ENCODE measurements at regions not wholly inside any gene's neighbourhood (a gene's known extent, or its start where the extent isn't known, plus 50 kb on each side); places are given as distances from the start of the nearest gene placed in this dataset.

- Histone ChIP-seq H3K27me3 (ENCODE audit: control insufficient read depth, insufficient read depth, low read length) (no peaks in the 10 kb centered on the region), H3K4me1 (ENCODE audit: control insufficient read depth, insufficient read depth, low read length, poor library complexity, severe bottlenecking) (no peaks in the 10 kb centered on the region), H3K27ac (ENCODE audit: insufficient read depth, low read length, poor library complexity, severe bottlenecking) (no peak overlapping the region), H3K36me3 (ENCODE audit: control insufficient read depth, insufficient read depth, low read length) (no peaks in the 10 kb centered on the region), H3K4me3 (ENCODE audit: low read depth, low read length) (no peak overlapping the region), H3K9me3 (ENCODE audit: control insufficient read depth in 2 of 2, low read length in 2 of 2) (no peaks in the 10 kb centered on the region)
- Mint-ChIP-seq H3K4me1 (no peaks in the 10 kb centered on the region), H3K9me3 (peaks cover 0 to 12% (median 5%) of the 10 kb centered on the region in 7 donors), H3K4me3 (no peak overlapping the region), H3K27me3 (no peaks in the 10 kb centered on the region), H3K27ac (no peak overlapping the region), H3K36me3 (no peaks in the 10 kb centered on the region)
- no peak for DNase-seq
- no peak for ATAC-seq (ENCODE audit: low read depth in 2 of 2)
These were observed 1730.4 kb downstream of the SI start for GRCh38 chr3:163347944-163348343.

GRCh38 chr3:163335429-163335828 lies 1742.9 kb downstream of the SI start:
- Histone ChIP-seq H3K9me3 (ENCODE audit: control insufficient read depth in 2 of 2, low read length in 2 of 2) (peaks cover 4 to 16% of the 10 kb centered on the region in 2 experiments), H3K27ac (ENCODE audit: insufficient read depth, low read length, poor library complexity, severe bottlenecking) (no peak overlapping the region), H3K27me3 (ENCODE audit: control insufficient read depth, insufficient read depth, low read length) (no peaks in the 10 kb centered on the region), H3K36me3 (ENCODE audit: control insufficient read depth, insufficient read depth, low read length) (no peaks in the 10 kb centered on the region), H3K4me3 (ENCODE audit: low read depth, low read length) (no peak overlapping the region), H3K4me1 (ENCODE audit: control insufficient read depth, insufficient read depth, low read length, poor library complexity, severe bottlenecking) (no peaks in the 10 kb centered on the region)
- no peaks in the 10 kb centered on the region for H3K36me3 Mint-ChIP-seq
- no peak overlapping the region for H3K27ac Mint-ChIP-seq
- no peak for ATAC-seq (ENCODE audit: low read depth in 2 of 2)
- peaks cover 0 to 13% (median 6%) of the 10 kb centered on the region in 7 donors for H3K9me3 Mint-ChIP-seq
- no peak for DNase-seq
- H3K27me3 Mint-ChIP-seq: no peaks in the 10 kb centered on the region
- H3K4me1 Mint-ChIP-seq: no peaks in the 10 kb centered on the region
- H3K4me3 Mint-ChIP-seq: no peak overlapping the region

GRCh38 chr3:163328680-163329079 lies 1749.6 kb downstream of the SI start:
- no peaks in the 10 kb centered on the region for H3K27me3 ChIP-seq (ENCODE audit: control insufficient read depth, insufficient read depth, low read length)
- Mint-ChIP-seq H3K27me3 (no peaks in the 10 kb centered on the region), H3K9me3 (peaks cover 0 to 21% (median 3%) of the 10 kb centered on the region in 7 donors), H3K36me3 (no peaks in the 10 kb centered on the region), H3K4me3 (no peak overlapping the region), H3K27ac (no peak overlapping the region), H3K4me1 (no peaks in the 10 kb centered on the region)
- peaks cover 9 to 15% of the 10 kb centered on the region in 2 experiments for H3K9me3 ChIP-seq (ENCODE audit: control insufficient read depth in 2 of 2, low read length in 2 of 2)
- no peak overlapping the region for H3K27ac ChIP-seq (ENCODE audit: insufficient read depth, low read length, poor library complexity, severe bottlenecking)
- H3K4me1 ChIP-seq (ENCODE audit: control insufficient read depth, insufficient read depth, low read length, poor library complexity, severe bottlenecking): no peaks in the 10 kb centered on the region
- no peak for ATAC-seq (ENCODE audit: low read depth in 2 of 2)
- H3K4me3 ChIP-seq (ENCODE audit: low read depth, low read length): no peak overlapping the region
- no peak for DNase-seq
- H3K36me3 ChIP-seq (ENCODE audit: control insufficient read depth, insufficient read depth, low read length): no peaks in the 10 kb centered on the region

- H3K4me3 Mint-ChIP-seq: no peak overlapping the region
- H3K4me1 Mint-ChIP-seq: no peaks in the 10 kb centered on the region
- DNase-seq (no peak), ATAC-seq (ENCODE audit: low read depth in 2 of 2) (no peak)
- Histone ChIP-seq H3K4me3 (ENCODE audit: low read depth, low read length) (no peak overlapping the region), H3K9me3 (ENCODE audit: control insufficient read depth in 2 of 2, low read length in 2 of 2) (peaks cover 10 to 15% of the 10 kb centered on the region in 2 experiments), H3K27me3 (ENCODE audit: control insufficient read depth, insufficient read depth, low read length) (no peaks in the 10 kb centered on the region), H3K27ac (ENCODE audit: insufficient read depth, low read length, poor library complexity, severe bottlenecking) (no peak overlapping the region), H3K36me3 (ENCODE audit: control insufficient read depth, insufficient read depth, low read length) (no peaks in the 10 kb centered on the region), H3K4me1 (ENCODE audit: control insufficient read depth, insufficient read depth, low read length, poor library complexity, severe bottlenecking) (no peaks in the 10 kb centered on the region)
- H3K27me3 Mint-ChIP-seq: no peaks in the 10 kb centered on the region
- H3K36me3 Mint-ChIP-seq: no peaks in the 10 kb centered on the region
- peaks cover 0 to 19% (median 3%) of the 10 kb centered on the region in 7 donors for H3K9me3 Mint-ChIP-seq
- no peak overlapping the region for H3K27ac Mint-ChIP-seq
These were observed 1751.2 kb downstream of the SI start for GRCh38 chr3:163327086-163327485.

GRCh38 chr3:163315786-163316185 lies 1762.5 kb downstream of the SI start:
- Mint-ChIP-seq H3K27ac (no peak overlapping the region), H3K36me3 (no peaks in the 10 kb centered on the region), H3K27me3 (no peaks in the 10 kb centered on the region), H3K4me1 (no peaks in the 10 kb centered on the region), H3K4me3 (no peak overlapping the region), H3K9me3 (peaks cover 1 to 24% (median 8%) of the 10 kb centered on the region in 7 donors)
- Histone ChIP-seq H3K4me3 (ENCODE audit: low read depth, low read length) (no peak overlapping the region), H3K4me1 (ENCODE audit: control insufficient read depth, insufficient read depth, low read length, poor library complexity, severe bottlenecking) (no peaks in the 10 kb centered on the region), H3K27ac (ENCODE audit: insufficient read depth, low read length, poor library complexity, severe bottlenecking) (no peak overlapping the region), H3K27me3 (ENCODE audit: control insufficient read depth, insufficient read depth, low read length) (no peaks in the 10 kb centered on the region), H3K9me3 (ENCODE audit: control insufficient read depth in 2 of 2, low read length in 2 of 2) (peaks cover 0 to 5% of the 10 kb centered on the region in 2 experiments), H3K36me3 (ENCODE audit: control insufficient read depth, insufficient read depth, low read length) (no peaks in the 10 kb centered on the region)
- ATAC-seq (ENCODE audit: low read depth in 2 of 2): no peak
- no peak for DNase-seq

GRCh38 chr3:163306405-163306804 lies 1771.9 kb downstream of the SI start:
- Histone ChIP-seq H3K27ac (ENCODE audit: insufficient read depth, low read length, poor library complexity, severe bottlenecking) (no peak overlapping the region), H3K9me3 (ENCODE audit: control insufficient read depth in 2 of 2, low read length in 2 of 2) (peaks cover 4 to 5% of the 10 kb centered on the region in 2 experiments), H3K4me1 (ENCODE audit: control insufficient read depth, insufficient read depth, low read length, poor library complexity, severe bottlenecking) (no peaks in the 10 kb centered on the region), H3K27me3 (ENCODE audit: control insufficient read depth, insufficient read depth, low read length) (no peaks in the 10 kb centered on the region), H3K4me3 (ENCODE audit: low read depth, low read length) (no peak overlapping the region), H3K36me3 (ENCODE audit: control insufficient read depth, insufficient read depth, low read length) (no peaks in the 10 kb centered on the region)
- DNase-seq: no peak
- Mint-ChIP-seq H3K27me3 (no peaks in the 10 kb centered on the region), H3K27ac (no peak overlapping the region), H3K9me3 (peaks cover 0 to 27% (median 8%) of the 10 kb centered on the region in 7 donors), H3K4me1 (no peaks in the 10 kb centered on the region), H3K36me3 (no peaks in the 10 kb centered on the region), H3K4me3 (no peak overlapping the region)
- no peak for ATAC-seq (ENCODE audit: low read depth in 2 of 2)

GRCh38 chr3:163273694-163274093 lies 1777.1 kb downstream of the OTOL1 start:
- Mint-ChIP-seq H3K4me1 (no peaks in the 10 kb centered on the region), H3K27me3 (no peaks in the 10 kb centered on the region), H3K36me3 (no peaks in the 10 kb centered on the region), H3K9me3 (peaks cover 3 to 17% (median 5%) of the 10 kb centered on the region in 7 donors), H3K27ac (no peak overlapping the region), H3K4me3 (no peak overlapping the region)
- H3K27ac ChIP-seq (ENCODE audit: insufficient read depth, low read length, poor library complexity, severe bottlenecking): no peak overlapping the region
- H3K9me3 ChIP-seq (ENCODE audit: control insufficient read depth in 2 of 2, low read length in 2 of 2): no peaks in the 10 kb centered on the region
- no peaks in the 10 kb centered on the region for H3K27me3 ChIP-seq (ENCODE audit: control insufficient read depth, insufficient read depth, low read length)
- ATAC-seq (ENCODE audit: low read depth in 2 of 2) (no peak), DNase-seq (no peak)
- no peaks in the 10 kb centered on the region for H3K36me3 ChIP-seq (ENCODE audit: control insufficient read depth, insufficient read depth, low read length)
- H3K4me1 ChIP-seq (ENCODE audit: control insufficient read depth, insufficient read depth, low read length, poor library complexity, severe bottlenecking): no peaks in the 10 kb centered on the region
- no peak overlapping the region for H3K4me3 ChIP-seq (ENCODE audit: low read depth, low read length)

- ATAC-seq (ENCODE audit: low read depth in 2 of 2): no peak
- no peaks in the 10 kb centered on the region for H3K36me3 Mint-ChIP-seq
These were observed 1770.1 kb downstream of the OTOL1 start for GRCh38 chr3:163266731-163267130.

More at GRCh38 chr3:163266731-163267130, 1770.1 kb downstream of the OTOL1 start:
- Mint-ChIP-seq H3K27me3 (no peaks in the 10 kb centered on the region), H3K27ac (no peak overlapping the region), H3K9me3 (peaks cover 2 to 52% (median 7%) of the 10 kb centered on the region in 7 donors), H3K4me3 (no peak overlapping the region), H3K4me1 (no peaks in the 10 kb centered on the region)
- no peak for DNase-seq
- Histone ChIP-seq H3K4me3 (ENCODE audit: low read depth, low read length) (no peak overlapping the region), H3K27ac (ENCODE audit: insufficient read depth, low read length, poor library complexity, severe bottlenecking) (no peak overlapping the region), H3K9me3 (ENCODE audit: control insufficient read depth in 2 of 2, low read length in 2 of 2) (no peaks in the 10 kb centered on the region), H3K27me3 (ENCODE audit: control insufficient read depth, insufficient read depth, low read length) (no peaks in the 10 kb centered on the region), H3K4me1 (ENCODE audit: control insufficient read depth, insufficient read depth, low read length, poor library complexity, severe bottlenecking) (no peaks in the 10 kb centered on the region), H3K36me3 (ENCODE audit: control insufficient read depth, insufficient read depth, low read length) (no peaks in the 10 kb centered on the region)

Data from CD4-positive, CD25-positive, alpha-beta regulatory T cell (primary cell).